Stimulated activated CD4-positive, alpha-beta T cell treated with anti-CD3 and anti-CD28 coated beads, Interleukin-2, amount 100 ng/mL, for 24 hours (primary cell): ENCODE measurements at regions not wholly inside any gene's neighbourhood (a gene's known extent, or its start where the extent isn't known, plus 50 kb on each side); places are given as distances from the start of the nearest gene placed in this dataset.

ENCODE experiments used
- DNase-seq, 2 donors: peaks; one replicate each; pipeline ENCODE4 v3.0.0-alpha.2; 2020

DNA sequence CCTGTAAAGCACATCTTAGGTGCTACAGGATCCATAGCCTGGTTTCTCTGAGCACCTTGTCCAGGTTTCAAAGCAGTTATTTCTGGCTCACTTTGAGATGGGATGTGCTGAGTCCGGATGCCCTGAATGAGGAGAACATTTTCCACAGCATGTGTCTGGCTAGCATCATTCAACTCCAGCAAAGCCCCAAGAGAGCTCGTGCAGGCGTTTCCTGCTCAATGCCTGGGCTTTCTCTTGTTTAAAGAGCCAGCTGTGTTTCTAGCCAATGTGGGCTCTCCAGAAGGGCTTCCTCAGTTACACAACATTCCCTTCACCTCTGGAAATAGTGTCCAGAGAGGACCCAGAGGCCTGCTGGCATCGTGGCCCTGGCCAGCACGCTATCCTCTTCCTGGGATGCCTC is 411.7 kb downstream of the DMAC1 start:
- no peak for DNase-seq

DNA sequence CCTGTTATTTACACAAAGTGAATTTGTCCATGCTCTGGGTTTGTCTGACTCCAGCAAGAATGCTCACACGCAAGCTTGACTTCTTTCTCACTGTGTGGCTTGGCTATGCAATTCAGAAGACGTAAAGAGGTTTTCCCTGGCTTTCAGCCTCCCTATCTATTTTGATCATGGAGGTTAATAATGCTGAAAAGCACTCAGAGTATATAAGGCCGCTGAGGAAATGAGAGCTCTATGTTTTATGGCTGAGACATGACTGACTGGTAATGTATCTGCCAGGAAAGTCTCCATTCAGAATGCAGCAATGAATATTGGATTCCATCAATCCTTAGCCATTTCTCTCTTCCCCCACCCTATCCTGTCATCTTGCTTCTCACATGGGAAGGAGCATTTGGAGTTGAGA is 417.3 kb downstream of the DMAC1 start:
- DNase-seq = no peak

DNA sequence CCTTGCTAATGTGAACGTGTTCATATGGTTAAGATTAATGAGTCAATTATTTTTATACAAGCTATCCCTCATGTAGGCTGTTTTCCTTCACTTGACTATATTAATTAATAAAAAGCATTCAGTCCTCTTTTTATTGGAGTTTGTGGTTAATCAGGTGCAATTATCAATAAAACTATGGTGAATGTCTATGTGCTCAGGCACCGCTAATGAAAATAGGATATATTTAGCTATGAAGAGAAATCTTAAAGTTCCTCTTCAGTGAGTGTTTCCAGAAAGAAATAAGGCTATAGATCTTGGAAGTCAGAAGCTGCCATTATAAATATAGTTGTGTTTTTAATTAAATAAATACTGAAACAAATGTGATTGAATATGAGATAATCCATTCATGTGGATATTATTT is 422.1 kb downstream of the DMAC1 start:
- DNase-seq = no peak

DNA sequence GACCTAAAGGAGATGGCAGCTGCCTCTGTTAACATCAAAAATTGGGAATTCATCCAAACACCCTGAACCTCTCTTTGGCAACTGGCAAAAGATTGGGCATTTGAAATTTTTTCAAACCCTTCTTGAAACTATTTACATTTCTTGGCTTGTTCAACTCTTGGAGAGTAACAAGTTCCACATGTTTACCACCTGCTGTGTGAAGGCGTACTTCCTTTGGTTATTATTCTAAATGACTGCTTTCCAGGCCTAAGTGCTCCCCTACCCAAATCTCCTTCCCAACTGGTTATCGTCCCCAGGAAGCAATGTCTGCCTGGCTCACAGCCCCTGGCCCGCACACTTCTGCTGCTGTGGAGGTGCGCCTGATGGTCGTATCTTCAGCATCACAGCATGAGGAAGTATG is 422.7 kb downstream of the DMAC1 start:
- DNase-seq = no peak

DNA sequence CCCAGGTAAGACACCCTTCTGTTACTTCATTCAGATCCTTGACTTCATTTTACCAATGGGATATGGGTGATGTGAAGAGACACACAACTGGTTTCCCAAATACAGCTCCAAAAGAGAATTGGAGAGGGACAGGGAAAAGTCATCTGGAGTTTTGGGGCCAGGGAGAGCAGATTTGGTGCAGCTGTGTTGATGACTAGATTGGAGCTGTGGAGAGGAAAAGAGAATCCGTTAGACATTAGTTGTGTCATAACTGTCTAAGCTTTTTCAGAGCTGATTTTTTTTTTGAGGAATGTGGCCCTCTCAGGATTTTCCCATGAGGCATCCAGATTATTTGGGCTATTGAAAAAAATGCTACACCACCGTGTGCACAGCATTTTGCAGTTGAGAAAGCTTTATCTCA is 423.4 kb downstream of the DMAC1 start:
- no peak for DNase-seq

DNA sequence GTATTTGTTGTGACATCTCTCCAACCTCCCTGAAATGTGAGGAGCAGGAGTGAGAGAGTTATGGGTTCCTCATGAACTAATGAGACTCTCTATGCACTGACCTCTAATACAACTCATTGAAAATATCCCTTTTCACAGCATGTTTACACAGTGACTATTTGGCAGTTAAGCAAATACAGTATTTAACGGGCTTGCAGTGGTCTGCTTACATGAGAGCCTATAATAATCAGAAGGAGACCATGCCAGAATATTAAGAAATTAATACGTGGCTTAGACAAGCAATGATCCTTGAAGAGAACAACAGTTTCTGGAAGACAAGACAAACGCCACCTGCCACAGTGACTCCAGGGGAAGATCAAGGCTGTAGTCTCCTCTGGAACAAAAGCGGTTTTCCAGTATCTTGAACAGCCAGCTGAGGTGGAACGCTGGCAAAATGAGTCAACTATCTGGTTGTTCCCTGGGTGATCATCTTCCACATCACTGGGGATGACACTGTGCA is 424.5 kb downstream of the DMAC1 start:
- DNase-seq = no peak

DNA sequence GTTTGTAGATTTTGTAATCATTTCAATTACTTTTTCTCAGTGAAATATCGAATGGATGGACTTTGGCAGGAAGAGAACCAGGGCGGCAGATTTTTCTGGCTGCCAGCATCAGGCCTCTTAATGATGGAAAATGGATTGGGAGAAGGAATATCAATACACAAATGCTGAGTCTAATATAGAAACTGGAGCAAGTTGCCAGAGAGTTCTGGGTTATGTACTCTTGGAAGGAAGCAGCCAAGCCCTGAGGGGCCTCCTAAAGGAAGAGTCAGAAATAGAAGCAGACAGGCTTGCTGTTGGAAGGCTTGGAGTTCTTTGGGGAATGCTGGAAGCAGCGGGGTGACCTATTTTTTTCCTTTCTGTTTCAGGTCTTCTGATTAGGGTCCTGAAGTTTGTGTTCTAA is 428.6 kb downstream of the DMAC1 start:
- no peak for DNase-seq

DNA sequence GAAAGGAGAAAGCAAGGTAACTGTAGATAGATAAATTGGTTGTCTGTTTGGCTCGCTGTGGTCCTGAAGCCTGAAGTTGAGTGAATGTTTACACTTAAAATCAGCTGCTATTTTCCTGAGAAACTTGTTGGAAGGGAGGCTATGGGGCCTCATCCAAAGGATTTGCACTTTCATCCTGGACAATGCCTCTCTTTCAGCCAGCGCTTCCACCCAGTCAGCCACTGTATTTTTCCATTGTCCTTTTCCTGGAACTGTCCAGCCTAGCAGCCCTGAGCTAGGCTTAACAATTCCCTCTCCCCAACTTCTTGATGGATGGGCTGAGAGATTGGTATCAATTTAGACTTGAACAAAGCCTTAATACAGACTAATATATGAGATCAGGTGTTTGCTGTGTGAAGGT is 429.2 kb downstream of the DMAC1 start:
- DNase-seq = no peak

DNA sequence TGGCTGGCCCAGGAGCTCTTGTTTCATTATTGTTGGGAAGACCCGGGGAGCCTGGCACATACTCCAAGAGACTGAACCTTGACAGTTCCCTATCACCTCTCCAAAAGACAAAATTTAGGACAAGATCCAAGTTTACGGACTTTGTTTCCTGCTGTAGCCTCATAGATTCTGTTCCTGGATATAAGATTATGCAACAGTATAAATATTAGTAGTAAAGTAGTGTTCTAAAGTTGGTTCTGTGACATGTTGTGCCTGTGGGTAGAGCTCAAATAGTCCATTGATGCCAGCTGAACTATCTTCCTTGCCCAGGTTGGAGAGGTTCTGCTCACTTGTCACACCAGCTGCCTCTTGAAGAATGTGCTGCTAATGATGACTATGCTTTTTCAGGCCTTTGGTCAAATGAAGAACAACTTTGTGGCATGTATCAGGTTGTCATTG is 430.2 kb downstream of the DMAC1 start:
- DNase-seq = no peak

DNA sequence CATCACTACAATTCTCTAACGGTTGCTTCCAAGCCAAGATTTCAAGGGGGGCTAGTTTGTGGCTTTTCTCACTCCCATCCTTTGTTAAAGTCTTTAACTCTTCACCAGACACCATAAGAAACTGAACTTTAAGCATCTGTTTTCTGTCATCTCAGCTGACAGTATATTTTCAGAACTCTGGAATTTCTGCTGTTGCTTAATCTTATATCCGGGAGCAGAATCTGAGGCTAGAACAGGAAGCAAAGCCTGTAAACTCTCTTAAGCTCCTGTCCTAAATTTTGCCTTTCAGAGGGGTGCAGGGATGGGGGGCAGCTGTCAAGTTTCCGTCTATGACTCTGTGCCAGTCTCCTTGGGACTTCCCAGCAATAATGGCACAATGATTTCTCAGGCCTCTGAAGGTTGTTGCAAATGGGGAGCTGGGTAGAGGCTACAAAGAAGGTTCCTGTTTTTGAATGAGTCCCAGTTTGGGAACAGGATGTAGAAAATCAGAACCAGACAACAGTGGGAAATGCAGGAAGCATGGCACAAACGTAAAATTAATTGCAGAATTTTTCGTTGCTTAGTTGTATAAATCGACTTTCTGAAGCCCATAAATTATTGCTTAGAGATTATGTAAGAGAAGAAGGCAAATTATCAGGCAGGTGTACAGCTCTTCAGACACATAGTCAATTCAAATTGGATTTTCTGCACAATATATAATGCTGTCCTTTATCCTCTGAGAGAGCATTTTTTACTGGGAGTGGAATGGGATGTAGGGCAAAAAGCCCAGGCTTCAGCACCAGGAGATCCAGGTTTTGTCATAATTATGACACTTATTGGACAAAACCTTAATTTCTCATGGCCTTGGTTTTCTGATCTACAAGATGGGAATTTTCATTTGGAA is 430.9 kb downstream of the DMAC1 start:
- DNase-seq = no peak

DNA sequence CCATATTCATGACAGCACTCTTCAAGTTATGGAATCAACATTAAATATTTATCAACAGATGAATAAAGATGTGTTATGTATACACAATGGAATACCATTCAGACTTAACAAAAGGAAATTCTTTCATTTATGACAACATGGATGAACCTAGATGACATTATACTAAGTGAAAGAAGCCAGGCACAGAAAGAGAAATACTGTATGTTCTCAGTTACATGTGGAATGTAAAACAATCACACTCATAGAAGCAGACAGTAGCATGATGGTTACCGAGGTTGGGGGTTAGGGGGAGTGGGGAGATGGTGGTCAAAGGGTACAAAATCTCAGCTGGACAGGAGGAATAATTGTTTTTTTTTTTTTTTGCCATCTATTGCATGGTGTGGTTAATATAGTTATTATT is 431.9 kb downstream of the DMAC1 start:
- no peak for DNase-seq

DNA sequence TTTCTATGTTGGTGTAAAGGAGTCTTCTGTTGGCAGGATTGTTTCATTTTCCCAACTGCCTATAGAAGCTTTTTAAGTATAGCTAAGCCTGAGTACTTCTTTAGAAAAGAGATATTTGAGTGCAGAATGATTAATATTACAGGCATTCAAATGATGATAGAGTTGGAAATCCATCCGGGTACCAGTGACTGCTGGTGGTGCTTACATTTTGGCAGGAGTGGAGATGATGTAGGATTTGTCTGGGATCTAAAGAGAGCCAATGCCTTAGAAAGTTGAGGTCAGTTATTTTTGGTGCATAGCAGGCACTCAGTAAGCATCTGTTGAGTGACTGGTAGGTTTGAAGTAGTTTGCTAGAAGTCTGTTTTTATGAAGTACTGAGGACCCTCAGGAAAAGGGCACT is 433.5 kb downstream of the DMAC1 start:
- DNase-seq = no peak

DNA sequence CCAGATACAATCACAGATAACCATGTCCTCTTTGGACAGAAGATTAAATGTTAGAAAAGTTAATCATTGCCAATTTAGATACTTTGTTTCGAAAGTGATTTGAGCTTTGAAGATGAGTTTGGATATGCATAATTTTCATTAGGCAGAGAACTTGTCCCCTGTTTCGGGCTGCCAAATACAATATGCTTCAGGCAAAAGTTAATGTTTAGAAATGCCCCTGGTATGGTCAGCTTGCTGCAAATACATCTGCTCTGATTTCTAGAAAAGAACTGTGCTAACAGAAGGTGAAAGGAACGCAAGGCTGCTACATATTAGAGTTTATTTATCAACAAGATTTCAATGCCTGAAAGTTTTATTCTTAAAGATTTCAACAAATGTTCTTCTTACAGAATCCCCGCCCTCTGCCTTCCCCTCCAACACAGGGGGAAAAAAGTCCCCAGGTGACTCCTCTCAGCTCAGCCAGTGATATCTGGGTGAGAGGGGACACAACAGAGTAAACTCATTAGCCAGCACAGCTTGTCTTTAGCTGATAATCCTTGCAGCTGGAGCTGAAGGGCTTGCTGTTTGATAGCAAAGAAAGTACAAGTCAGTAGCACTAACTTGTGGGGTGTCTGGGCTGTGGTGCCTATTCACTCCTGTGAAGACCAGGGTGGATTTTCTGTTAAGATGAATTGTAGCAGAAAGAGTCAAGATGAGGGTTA is 435.7 kb downstream of the DMAC1 start:
- DNase-seq = no peak

DNA sequence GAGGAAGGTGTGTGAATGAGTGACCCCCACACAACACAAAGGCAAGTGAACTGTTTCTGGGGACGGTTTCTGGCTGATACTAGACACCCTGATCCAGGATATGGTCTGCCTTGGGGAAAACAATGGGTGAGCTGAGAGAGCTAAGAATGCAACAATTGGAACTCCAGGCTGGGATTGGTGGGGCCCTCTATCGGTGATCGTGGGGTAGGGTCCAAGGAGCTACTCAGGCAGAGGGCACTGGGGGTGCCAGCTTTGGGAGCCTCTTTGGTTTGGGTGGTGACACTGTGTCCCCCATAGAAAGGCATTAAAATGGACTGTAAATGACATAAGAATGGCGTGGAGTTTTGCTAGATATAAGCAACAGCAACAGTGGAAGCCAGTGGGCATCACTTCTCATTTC is 439.1 kb downstream of the DMAC1 start:
- no peak for DNase-seq

DNA sequence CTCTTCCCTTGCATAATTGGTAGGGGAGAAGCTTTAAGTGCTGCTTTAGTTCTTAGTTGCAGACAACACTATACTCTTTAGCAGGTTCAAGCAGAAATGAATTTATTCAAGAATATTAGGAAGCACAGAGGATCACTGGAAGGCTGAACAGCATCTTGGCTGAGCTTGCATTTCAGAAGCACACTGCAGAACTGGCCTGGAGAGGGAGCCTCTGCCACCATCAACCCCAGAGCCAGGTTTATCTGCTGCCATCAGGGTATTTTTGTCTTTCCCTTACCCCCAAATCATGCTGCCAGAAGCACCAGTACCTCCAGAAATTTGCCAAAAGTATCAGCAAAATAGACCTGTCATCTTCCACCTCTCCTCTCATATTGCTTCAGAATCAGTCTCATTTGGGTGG is 440.7 kb downstream of the DMAC1 start:
- no peak for DNase-seq

DNA sequence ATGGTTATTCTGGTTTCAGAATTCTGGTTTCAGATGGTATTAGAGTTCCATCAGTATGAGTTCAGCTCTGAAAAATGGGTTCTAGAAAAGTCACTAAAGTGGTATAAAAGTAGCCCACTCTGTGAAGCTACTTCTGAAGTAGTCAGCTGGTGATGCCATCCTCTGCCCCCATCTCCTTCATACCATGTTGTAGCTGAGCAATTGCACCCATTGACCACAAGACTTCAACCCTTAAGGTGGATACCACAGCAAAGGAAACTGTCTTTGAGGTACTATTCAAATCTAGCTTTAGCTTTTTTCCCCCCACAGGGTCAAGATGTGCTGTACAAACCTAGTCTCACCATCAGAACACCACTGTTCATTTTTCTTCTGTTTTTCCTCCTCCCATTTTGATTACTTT is 444.9 kb downstream of the DMAC1 start:
- no peak for DNase-seq

DNA sequence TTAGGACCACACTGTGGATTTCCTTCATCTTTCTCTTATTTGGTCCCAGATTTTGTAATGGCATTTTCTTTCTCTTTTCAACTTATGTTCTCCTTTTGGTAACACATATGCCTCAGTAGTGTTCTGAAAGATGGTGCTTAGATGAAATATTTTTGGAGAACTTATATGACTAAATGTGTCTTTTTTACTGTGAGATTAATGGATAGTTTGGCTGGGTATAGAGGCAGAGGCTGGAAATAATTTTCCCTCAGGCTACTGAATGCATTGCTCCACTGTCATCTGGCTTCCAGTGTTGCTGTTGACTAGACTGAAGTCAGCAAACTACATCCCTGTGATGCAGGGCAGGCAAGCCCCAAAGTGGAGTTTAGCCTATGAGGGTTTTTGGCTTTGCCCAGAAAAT is 450.9 kb downstream of the DMAC1 start:
- no peak for DNase-seq

DNA sequence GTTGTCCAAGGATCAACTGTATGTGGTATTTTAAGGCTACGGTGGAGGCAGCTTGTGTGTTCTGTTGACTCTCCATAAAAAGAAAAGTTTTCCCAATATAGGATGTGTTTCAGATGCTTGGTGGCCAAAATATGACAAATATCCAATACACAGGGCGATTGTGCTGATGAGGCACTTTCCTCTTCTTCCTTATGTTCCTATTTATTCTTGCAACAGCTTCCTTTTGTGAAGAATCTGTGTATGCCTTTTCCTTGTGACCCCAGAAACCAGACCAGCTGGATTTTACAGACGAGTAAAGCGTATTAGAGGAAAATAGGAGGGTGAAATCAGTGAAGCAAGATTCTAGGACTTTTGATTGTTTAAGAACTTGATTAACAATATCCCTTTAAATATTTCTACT is 452.0 kb downstream of the DMAC1 start:
- DNase-seq = no peak

DNA sequence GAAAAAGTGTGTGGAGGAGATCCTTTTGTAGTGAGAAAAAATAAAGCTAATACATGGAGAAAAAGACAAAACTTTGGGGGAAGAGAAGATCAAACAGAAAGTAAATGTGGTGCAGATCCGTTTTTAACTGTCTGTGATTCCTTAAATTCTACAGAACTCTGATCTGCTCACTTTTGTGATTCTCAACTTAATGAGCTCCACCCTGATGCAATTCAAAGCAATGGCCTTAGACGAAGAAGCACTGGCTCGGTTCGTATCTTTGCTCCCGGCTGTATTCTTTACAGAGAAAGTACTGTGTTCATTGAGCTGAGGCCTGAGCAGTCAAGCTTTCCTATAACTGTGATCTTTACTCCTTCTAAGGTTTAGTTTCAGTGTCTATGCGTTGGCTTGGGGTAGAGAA is 453.4 kb downstream of the DMAC1 start:
- no peak for DNase-seq

DNA sequence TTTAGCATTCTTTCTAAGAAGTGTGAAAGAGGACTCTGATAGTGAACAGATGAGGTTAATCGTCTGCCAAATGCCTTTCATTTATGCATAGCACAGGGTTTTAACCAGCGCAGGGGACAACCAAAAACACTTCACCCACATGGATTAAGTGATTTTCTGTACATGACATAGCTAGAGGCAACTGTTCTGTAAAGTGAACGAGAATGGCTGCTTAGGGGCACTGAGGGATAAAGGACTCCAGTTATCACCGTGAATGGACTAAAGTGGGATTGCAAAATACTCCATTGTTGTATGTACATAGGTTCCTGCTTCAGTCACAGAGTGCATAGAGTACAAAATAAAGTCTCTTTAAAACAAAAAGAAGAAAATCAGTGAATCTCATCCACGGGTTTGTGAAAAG is 456.8 kb downstream of the DMAC1 start:
- DNase-seq = no peak

DNA sequence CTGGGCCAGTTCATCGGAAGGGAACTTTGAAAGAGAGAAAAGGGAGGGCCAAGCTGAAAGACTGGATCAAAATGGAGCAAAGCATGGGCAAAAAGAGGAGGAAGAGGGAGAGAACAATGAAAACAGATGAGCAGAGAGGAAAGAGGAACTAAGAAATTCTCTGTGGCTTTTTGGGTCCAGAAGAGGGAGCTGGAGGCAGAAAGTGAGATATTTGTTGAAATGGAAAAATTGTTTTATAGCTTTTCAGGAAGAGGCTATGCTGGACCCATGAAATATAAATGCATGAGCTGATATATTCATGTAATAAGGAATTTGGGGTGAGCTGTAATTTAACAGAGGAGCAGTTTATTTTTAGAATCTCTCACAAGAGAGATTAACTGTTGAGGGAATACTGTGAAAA is 457.3 kb downstream of the DMAC1 start:
- DNase-seq = no peak

DNA sequence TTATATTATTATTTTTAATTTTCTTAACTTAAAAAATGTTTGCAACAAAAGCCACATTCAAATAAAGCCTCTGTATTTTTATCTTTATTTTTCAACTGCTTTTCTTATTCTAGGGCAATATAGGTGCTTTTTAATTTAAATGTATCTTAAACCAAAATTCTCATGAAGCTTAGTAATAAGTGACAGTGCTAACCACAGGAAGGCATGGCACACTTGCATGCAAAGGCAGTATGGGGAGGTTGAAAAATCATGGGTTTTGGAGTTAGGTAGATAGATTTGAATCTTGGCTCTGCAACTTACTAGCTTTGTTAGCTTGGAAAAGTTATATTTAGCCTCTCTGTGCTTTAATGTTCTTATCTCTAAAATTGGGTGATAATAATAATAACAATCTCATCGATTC is 458.0 kb downstream of the DMAC1 start:
- DNase-seq = no peak

DNA sequence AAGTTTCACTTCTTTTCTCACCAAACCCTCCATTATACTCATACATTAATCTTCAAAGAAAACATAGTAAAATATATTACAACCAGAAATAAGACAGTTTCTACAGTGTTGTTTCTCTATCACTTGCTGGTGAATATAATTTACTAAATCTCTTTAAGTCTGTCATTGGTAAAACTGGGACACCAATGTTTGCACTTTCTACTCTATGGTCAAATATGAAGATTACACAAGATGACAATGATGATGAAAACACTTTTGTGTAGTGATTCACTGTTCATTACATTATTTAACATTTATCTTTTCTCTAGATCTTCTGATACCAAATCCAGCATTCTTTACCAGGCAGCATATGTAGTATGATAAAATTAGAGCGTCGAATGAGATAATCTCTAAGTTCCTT is 459.1 kb downstream of the DMAC1 start:
- no peak for DNase-seq

DNA sequence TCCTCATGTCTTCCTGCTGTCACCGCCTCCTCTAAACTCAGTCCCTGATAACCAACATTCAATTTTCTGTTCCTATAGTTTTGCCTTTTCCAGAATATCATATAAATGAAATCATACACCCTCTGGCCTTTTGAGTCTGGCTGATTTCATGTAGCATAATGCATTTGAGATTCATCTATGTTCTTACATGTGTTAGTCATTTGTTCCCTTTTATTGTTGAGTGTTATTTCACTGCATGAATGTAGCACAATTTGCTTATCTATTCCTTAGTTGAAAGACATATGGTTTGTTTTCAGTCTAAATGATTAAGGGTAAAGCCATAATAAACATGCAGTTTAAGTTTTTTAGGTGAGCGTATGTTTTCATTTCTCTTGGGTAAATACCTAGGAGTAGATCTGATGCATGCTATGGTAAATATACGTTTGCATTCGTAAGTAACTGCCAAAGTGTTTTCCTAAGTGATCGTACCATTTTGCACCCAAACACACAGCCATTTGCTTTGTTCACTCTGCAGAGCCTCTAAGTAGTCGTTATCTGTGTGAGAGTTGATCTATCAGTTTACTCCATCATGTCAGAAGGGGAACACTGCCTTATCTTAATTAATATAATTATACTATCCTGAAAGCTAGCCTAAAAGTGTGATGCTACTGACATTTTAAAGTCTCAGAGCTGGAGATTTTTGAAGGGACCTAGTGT is 460.8 kb downstream of the DMAC1 start:
- DNase-seq = no peak
